HG02642 (cell line): ENCODE measurements at regions not wholly inside any gene's neighbourhood (a gene's known extent, or its start where the extent isn't known, plus 50 kb on each side); places are given as distances from the start of the nearest gene placed in this dataset.
"Not testable (repeated sequence)": the region's sequence is repeated elsewhere in the genome, so short reads cannot be mapped to it uniquely, and the experiment has no call there.

Experiments
- ATAC-seq: cut with Tn5 transposase; IDR thresholded peaks from one replicate; pipeline ENCODE4 v1.9.1; 2021; ENCODE audit warnings: mild to moderate bottlenecking; ENCODE audit not compliant: unreplicated experiment, poor library complexity

GRCh38 chr7:104956753-104957450 is 57.1 kb upstream of the KMT2E start:
- peak; percentile 82 for ATAC-seq

GRCh38 chr7:104958371-104958865 is 55.6 kb upstream of the KMT2E start:
- ATAC-seq = no peak

GRCh38 chr7:104959483-104959882 is 54.5 kb upstream of the KMT2E start:
- not testable (repeated sequence) for ATAC-seq

GRCh38 chr7:104960741-104961448 is 53.1 kb upstream of the KMT2E start:
- no peak for ATAC-seq

GRCh38 chr7:104961821-104962220 is 52.2 kb upstream of the KMT2E start:
- no peak for ATAC-seq

- no peak for ATAC-seq
These were observed 51.2 kb upstream of the KMT2E start for GRCh38 chr7:104962781-104963180.

GRCh38 chr7:104963378-104963990 is 50.5 kb upstream of the KMT2E start:
- ATAC-seq = no peak

- ATAC-seq = no peak
These were observed 50.0 kb upstream of the KMT2E start for GRCh38 chr7:104963991-104964385.
